Stimulated activated CD8-positive, alpha-beta memory T cell treated with anti-CD3 and anti-CD28 coated beads, Interleukin-15, amount 100 ng/mL, for 1 hour (primary cell): ENCODE measurements at regions not wholly inside any gene's neighbourhood (a gene's known extent, or its start where the extent isn't known, plus 50 kb on each side); places are given as distances from the start of the nearest gene placed in this dataset.

Source experiments
- DNase-seq: peaks from one replicate; pipeline ENCODE4 v3.0.0-alpha.2; 2020; ENCODE audit warnings: low read depth

DNA sequence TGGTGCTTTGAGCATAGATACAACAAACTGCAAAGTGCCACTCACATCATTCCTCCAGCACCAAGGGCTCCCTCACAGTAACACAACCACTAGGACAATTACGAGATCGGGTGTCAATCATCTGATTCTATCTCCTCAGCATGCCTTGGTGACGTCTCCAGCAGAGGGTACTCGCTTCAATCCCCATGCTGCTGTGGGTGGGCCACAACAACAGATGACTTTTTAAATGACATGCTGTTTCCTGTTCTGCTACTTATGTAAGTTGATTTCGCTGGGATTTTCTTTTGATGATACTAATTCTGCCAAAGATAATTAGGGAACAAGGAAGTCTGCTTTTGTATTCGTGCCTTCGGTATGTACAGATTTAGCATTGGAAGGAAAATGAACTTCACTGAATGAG lies 1113.0 kb downstream of the BCL11A start:
- DNase-seq = no peak

DNA sequence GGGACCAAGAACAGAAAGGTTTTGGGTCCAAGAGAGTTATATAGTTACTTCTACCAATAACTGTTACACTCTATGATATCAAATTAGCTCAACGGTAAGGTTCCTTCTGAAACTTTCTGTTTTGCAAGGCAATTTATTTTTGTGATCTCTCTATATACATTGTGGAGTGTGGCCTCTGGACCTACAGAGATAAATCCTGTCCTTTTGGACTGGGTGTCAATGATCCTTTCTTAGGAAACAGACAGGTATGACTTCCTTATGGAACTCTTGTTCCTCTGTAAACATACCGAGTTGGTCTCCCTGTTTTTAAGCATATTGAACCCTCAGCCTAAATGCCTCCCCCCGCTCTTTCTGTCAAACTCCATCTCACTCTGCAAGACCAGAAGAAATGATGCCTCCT lies 1117.8 kb downstream of the BCL11A start:
- DNase-seq = no peak

DNA sequence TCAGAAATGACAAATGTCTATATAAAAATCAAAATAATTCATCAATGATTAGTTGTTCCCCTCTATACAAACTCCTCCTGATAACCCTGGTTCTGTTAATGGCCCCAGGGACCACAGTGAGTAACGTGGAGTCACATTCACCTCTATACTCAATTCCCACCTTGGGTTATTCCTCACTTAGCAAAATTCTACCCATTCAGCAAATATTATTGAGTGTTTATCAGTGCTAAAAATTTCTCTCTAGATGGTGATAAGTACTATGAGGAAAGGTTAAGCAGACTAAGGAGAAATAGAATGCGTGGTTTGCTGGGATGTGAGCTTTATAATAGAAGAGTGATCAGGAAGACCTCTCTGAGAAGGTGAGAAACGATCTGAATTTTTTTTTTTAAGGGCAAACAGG lies 1124.5 kb downstream of the BCL11A start:
- no peak for DNase-seq

DNA sequence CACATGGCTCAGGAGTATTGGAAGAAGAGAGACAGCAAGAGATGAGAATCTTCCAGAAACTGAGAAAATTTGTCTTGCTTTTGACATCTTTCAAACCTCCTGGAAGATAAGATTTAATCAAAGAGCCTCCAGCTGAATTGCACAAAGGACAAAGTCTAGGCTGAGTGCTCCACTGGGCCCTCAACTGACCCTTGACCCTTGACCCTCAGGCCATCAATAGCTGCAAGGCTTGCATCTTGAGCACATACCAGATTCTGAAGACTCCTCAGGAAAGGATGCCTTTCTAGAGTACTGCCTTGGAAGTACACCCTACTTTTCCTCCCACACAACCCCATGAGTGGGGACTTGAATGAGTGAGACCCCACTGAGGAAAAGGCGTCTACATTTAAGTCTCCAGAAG lies 1125.5 kb downstream of the BCL11A start:
- no peak for DNase-seq

- DNase-seq = no peak
Measured at GRCh38 chr2:59425247-59425646, 1128.2 kb downstream of the BCL11A start.

GRCh38 chr2:59413751-59414570 lies 1139.5 kb downstream of the BCL11A start:
- DNase-seq = no peak

- no peak for DNase-seq
Measured at GRCh38 chr2:59399126-59399525, 1154.3 kb downstream of the BCL11A start.

DNA sequence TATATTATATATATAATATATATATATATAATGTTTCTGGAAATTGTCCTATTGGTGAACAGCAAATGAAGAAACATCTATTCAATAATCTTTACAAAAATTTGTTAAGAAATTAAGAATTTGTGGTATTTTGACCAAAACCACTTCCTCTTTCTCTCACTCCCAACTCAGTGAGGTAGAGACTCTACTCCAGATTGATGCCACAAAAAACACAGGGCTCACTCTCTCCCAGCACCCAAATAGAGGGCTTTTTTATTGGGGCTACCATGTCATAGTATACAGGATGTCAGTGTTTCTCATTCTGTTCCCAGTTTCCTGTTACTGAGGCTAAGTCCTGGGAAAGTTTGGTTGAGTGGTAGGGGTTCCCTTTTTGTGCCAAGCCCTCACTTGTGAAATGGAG lies 1155.4 kb downstream of the BCL11A start:
- DNase-seq = no peak

DNA sequence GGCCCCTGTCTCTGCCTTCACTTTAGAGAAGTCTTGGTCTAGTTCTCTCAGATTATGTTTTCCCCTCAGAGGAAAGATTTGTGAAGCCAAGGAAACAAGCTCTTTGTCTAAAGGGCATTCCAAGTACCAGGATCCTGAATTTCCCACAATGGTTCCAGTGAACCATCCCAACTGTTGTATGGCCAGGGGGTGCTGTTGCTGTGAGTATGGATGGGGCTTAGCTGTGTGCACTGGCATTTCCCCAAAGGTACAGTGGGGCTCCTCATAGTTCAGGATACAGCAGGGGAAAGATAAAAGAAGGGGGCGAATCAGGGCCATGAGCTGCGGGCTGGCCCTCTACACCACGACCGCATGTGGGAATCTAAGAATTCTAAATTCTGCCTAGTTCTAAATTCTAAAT lies 1154.0 kb upstream of the FANCL start:
- no peak for DNase-seq

GRCh38 chr2:59391896-59392295 lies 1150.8 kb upstream of the FANCL start:
- DNase-seq = no peak

GRCh38 chr2:59390581-59390980 lies 1149.5 kb upstream of the FANCL start:
- DNase-seq = no peak

GRCh38 chr2:59389240-59389639 lies 1148.1 kb upstream of the FANCL start:
- no peak for DNase-seq

DNA sequence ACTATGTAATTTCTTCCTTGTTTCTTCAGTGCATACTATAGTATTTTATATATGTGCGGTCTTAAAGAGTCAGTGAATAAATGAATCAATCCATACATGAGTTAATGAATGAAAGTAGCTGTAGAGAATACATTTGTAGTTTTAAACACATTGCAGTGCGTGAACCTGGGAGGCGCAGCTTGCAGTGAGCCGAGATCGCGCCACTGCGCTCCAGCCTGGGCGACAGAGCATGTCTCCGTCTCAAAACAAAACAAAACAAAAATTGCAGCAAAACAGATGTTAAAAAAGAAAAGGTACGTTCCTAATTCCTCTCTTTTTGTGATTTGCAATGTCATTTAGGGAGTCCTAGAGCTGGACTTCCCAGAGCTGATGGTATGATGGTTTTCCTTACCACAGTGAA lies 1144.8 kb upstream of the FANCL start:
- no peak for DNase-seq

- no peak for DNase-seq
Measured at GRCh38 chr2:59383473-59383872, 1142.3 kb upstream of the FANCL start.

GRCh38 chr2:59378127-59378526 lies 1137.0 kb upstream of the FANCL start:
- no peak for DNase-seq

DNA sequence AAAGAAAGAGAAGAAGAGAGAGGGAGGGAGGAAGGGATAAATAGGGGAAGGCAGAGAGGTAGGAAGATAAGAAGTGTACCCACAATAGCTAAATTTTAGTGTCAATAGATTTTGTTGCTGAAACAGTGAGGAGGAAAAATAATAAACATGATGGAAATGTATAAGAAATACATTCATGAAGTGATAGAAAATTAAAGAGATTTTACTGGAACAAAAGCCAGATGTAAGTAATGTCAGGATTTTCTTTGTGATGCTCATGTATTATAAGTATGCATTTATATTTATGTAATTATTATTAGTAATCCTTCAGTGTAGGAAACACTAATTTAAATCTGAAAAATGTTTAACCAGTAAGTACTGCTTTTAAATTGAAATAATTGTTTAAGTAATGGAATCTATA lies 1125.2 kb upstream of the FANCL start:
- DNase-seq = no peak

DNA sequence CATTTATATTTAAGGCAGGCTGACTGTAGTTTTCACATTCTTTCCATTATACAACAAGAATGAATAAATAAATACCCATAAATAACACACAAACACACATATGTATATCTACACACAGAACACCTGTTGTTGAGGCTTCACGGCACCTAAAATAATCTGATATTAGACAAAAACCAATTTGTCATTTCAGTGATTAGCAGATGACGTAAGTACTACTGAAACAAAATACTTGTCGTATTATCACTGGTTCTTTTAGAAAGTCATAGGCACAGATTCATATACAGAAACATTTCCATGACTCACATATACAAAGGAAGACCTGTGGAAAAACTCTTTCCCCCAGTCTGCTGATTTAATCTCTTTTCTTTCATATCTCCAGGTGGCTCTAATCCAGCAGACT lies 1113.4 kb upstream of the FANCL start:
- no peak for DNase-seq

DNA sequence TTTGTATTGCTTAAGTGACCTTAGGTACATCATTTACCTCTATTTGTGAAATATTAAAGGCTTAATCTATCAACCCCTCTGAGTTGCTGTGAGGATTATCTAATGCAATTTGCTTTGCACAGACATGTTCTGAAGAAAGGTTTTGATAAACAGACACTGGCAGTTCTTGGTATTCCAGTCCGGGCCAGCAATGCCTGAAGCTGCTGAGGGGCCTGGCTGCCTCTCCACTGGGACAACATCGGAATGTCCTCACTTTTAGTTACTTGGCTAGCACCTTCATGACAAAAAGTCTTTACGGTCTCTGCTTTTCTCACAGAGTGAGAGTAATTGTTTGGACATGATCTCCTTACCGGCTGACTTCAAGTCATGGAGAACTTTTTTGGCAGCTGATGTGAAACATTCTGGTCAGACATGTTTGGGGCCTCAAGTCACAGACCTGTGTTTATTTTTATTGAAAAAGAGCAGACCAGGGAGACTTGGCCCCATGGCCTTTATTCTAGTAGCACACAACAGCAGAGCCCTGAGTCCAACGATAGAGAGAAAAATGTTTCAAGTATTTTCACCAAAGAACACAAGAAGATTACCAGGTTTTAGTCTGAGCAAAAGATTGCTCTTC lies 1112.3 kb upstream of the FANCL start:
- no peak for DNase-seq

GRCh38 chr2:59342166-59342565 lies 1101.0 kb upstream of the FANCL start:
- DNase-seq = no peak

GRCh38 chr2:59339837-59340207 lies 1098.7 kb upstream of the FANCL start:
- no peak for DNase-seq

GRCh38 chr2:59339121-59339836 lies 1098.2 kb upstream of the FANCL start:
- no peak for DNase-seq

DNA sequence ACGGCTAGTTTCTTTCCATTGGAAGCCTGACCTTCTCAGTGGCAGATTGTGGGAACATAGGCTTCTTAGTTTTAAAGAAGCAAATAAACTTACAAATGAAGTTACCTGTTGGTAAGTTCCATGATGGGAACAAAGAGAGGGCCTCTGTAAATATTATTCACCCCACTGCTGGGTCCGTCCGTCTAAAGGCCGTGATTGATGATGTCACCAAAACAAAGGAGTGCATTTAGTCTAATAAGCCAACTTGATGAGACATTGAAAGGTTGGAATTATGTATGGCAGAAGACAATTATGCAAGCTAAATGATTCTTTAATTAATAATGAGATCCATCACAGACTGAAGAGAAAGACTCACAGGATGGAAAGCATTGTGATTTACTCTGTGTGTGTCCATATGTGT lies 1091.9 kb upstream of the FANCL start:
- DNase-seq = no peak
